ENCODE measurements at regions not wholly inside any gene's neighbourhood (a gene's known extent, or its start where the extent isn't known, plus 50 kb on each side); places are given as distances from the start of the nearest gene placed in this dataset.
A peak's percentile ranks its signal among the peaks of the same experiment; 100 is the strongest.

GRCh38 chr2:88296247-88296646, 126.1 kb downstream of the THNSL2 start (continued):
- TF ChIP-seq PRDM15 (CRISPR knock-in tag; IDR thresholded peaks at IDR 0.05) (no peak), ETV6 (conservative IDR thresholded peaks at IDR 0.05 in 1 of 2, IDR thresholded peaks at IDR 0.05 in 1 of 2; ENCODE audit: borderline replicate concordance in 1 of 2, low read depth in 1 of 2) (no peak), POLR2AphosphoS2 (IDR thresholded peaks at IDR 0.05; ENCODE audit: low read depth, low read length) (no peak), CHD2 (IDR thresholded peaks at IDR 0.05; ENCODE audit: borderline replicate concordance, low read depth, low read length) (no peak), KLF5 (IDR thresholded peaks at IDR 0.05; ENCODE audit: partially characterized antibody) (no peak), RBBP5 (conservative IDR thresholded peaks at IDR 0.05) (no peak), YBX1 (IDR thresholded peaks at IDR 0.05) (no peak), RFX5 (IDR thresholded peaks at IDR 0.05; ENCODE audit: low read depth, low read length) (no peak)

GRCh38 chr2:88283886-88284592, 113.9 kb downstream of the THNSL2 start:
- RAD21 ChIA-PET (ENCODE audit: unreplicated experiment), result no interaction called here
- CTCF ChIA-PET, result no interaction called here
- intact Hi-C loops (cut with micrococcal nuclease; ENCODE audit: unreplicated experiment), result no loop called here
- Histone ChIP-seq H3K79me2 (ENCODE audit: control insufficient read depth, insufficient read depth, low read length) (no peaks in the 10 kb centered on the region), H4K20me1 (ENCODE audit: control insufficient read depth, insufficient read depth) (no peaks in the 10 kb centered on the region), H3K27me3 (replicated peaks in 1 of 2; ENCODE audit: control insufficient read depth in 2 of 2, insufficient read depth in 2 of 2, low read length in 1 of 2) (no peaks in the 10 kb centered on the region; a peak in 1 of 4 replicates), H3K9ac (ENCODE audit: control insufficient read depth, insufficient read depth, low read length) (no peak overlapping the region), H3K36me3 (ENCODE audit: control insufficient read depth in 2 of 2, insufficient read depth in 2 of 2, low read length in 1 of 2) (no peaks in the 10 kb centered on the region), H3K4me1 (ENCODE audit: control insufficient read depth, insufficient read depth, low read length) (no peaks in the 10 kb centered on the region), H3K4me2 (ENCODE audit: control insufficient read depth, insufficient read depth) (no peak overlapping the region), H3K27ac (ENCODE audit: control insufficient read depth, insufficient read depth) (no peak overlapping the region), H2AFZ (ENCODE audit: control insufficient read depth, low read depth, low read length) (no peak overlapping the region), H3K9me3 (replicated peaks; ENCODE audit: control insufficient read depth, insufficient read depth, low read length) (no peaks in the 10 kb centered on the region; the same call in 2 of the 3 replicates), H3K4me3 (no peak overlapping the region)
- SMC1A ChIA-PET (ENCODE audit: uncharacterized antibody, unreplicated experiment), result no interaction called here
- ATAC-seq (peak; percentile 25; the same call in 2 of the 3 replicates), FAIRE-seq (no peak), DNase-seq (ENCODE audit: low read depth, low spot score) (no peak)
- no TSS peak for BruUV-seq (replicated peaks)
- POLR2A ChIA-PET, result no interaction called here
- TF ChIP-seq ELK1 (IDR thresholded peaks at IDR 0.05; ENCODE audit: low read depth, low read length) (no peak), RAD51 (IDR thresholded peaks at IDR 0.05) (no peak), CBX5 (IDR thresholded peaks at IDR 0.05; ENCODE audit: low read depth) (no peak), TCF3 (IDR thresholded peaks at IDR 0.05; ENCODE audit: borderline replicate concordance, insufficient read depth, low read depth, low read length) (no peak), BCL11A (IDR thresholded peaks at IDR 0.05; ENCODE audit: low read depth, low read length) (no peak), IKZF1 (conservative IDR thresholded peaks at IDR 0.05) (no peak), ZNF207 (IDR thresholded peaks at IDR 0.05; ENCODE audit: borderline replicate concordance) (no peak), CBFB (IDR thresholded peaks at IDR 0.05; ENCODE audit: low read depth) (no peak), NFYB (IDR thresholded peaks at IDR 0.05; ENCODE audit: insufficient read depth, low read depth, low read length) (no peak), NR2C2 (IDR thresholded peaks at IDR 0.05; ENCODE audit: borderline replicate concordance, control insufficient read depth, insufficient read length, low read depth) (no peak), MTA2 (IDR thresholded peaks at IDR 0.05; ENCODE audit: low read depth) (no peak)
- in situ Hi-C loops (cut with MboI), result no loop called here
- whole genome bisulfite sequencing (ENCODE audit: insufficient coverage, insufficient replicate concordance, low lambda C conversion rate, missing lambda C conversion rate), result 32% methylated on average over 36 of the region's 43 CpGs
